DND-41 (cell line): ENCODE measurements at regions not wholly inside any gene's neighbourhood (a gene's known extent, or its start where the extent isn't known, plus 50 kb on each side); places are given as distances from the start of the nearest gene placed in this dataset.

ENCODE experiments used
- EZH2 ChIP-seq: IDR thresholded peaks from 3 replicates; pipeline ENCODE4 v1.6.1; 2012; ENCODE audit warnings: borderline replicate concordance, low read depth, mild to moderate bottlenecking, moderate library complexity, low read length, inconsistent platforms; ENCODE audit not compliant: severe bottlenecking
- TF ChIP-seq, protein P1 (sequence below): IDR thresholded peaks from 2 replicates; pipeline ENCODE4 v1.5.1; 2012; ENCODE audit warnings: borderline replicate concordance, low read length, moderate library complexity, mild to moderate bottlenecking; ENCODE audit not compliant: poor library complexity, severe bottlenecking; ENCODE audit errors: extremely low read depth

DNA sequence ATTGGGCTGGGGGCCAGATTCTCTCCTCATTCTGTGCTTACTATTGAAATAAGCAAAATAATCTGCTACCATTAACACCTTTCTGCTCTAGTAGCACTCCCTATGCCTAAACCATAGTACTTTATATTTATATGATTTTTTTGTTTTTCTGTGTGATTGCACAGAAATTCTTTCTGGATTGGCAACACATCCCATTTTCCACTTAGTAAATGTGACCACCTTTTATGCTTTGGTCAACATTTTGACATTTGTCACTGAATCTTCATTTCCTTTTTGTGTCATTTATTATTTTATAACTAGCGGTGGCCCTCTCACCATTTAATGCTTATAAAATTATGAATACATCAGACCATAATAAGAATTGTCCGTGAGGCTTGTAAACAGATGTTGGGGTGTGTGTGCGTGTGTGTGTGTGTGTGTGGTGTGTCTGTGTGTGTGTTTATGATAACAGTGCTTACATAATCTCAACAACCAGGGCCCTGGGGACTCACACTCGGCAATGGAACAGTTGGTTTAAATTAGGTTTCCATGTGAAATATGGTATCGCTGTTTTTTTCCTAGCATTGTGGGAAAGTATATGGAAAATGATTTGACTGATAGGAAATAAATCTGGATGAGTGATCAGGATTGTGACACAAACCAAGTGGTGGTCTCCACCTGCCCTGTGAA lies 138.9 kb downstream of the NOC3L start:
- TF ChIP-seq, protein P1, sequence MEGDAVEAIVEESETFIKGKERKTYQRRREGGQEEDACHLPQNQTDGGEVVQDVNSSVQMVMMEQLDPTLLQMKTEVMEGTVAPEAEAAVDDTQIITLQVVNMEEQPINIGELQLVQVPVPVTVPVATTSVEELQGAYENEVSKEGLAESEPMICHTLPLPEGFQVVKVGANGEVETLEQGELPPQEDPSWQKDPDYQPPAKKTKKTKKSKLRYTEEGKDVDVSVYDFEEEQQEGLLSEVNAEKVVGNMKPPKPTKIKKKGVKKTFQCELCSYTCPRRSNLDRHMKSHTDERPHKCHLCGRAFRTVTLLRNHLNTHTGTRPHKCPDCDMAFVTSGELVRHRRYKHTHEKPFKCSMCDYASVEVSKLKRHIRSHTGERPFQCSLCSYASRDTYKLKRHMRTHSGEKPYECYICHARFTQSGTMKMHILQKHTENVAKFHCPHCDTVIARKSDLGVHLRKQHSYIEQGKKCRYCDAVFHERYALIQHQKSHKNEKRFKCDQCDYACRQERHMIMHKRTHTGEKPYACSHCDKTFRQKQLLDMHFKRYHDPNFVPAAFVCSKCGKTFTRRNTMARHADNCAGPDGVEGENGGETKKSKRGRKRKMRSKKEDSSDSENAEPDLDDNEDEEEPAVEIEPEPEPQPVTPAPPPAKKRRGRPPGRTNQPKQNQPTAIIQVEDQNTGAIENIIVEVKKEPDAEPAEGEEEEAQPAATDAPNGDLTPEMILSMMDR: no peak
- TF ChIP-seq EZH2: no peak
